HG02642 (cell line): ENCODE measurements at regions not wholly inside any gene's neighbourhood (a gene's known extent, or its start where the extent isn't known, plus 50 kb on each side); places are given as distances from the start of the nearest gene placed in this dataset.

Experiments used
- ATAC-seq: cut with Tn5 transposase; IDR thresholded peaks from one replicate; pipeline ENCODE4 v1.9.1; 2021; ENCODE audit warnings: mild to moderate bottlenecking; ENCODE audit not compliant: unreplicated experiment, poor library complexity

GRCh38 chr2:220955776-220956175 is 616.3 kb downstream of the EPHA4 start:
- ATAC-seq: no peak

- ATAC-seq: no peak
These were observed 615.7 kb downstream of the EPHA4 start for GRCh38 chr2:220956429-220956828.

GRCh38 chr2:220959391-220959802 is 612.7 kb downstream of the EPHA4 start:
- no peak for ATAC-seq

- ATAC-seq: no peak
These were observed 610.8 kb downstream of the EPHA4 start for GRCh38 chr2:220961143-220961860.

- no peak for ATAC-seq
These were observed 609.5 kb downstream of the EPHA4 start for GRCh38 chr2:220962556-220962955.

- ATAC-seq: no peak
These were observed 609.0 kb downstream of the EPHA4 start for GRCh38 chr2:220963076-220963475.

GRCh38 chr2:220963930-220964329 is 608.2 kb downstream of the EPHA4 start:
- ATAC-seq: no peak

GRCh38 chr2:220966636-220967035 is 605.5 kb downstream of the EPHA4 start:
- ATAC-seq: no peak

GRCh38 chr2:220969348-220969747 is 602.8 kb downstream of the EPHA4 start:
- ATAC-seq: no peak

GRCh38 chr2:220980966-220981675 is 591.0 kb downstream of the EPHA4 start:
- ATAC-seq: no peak

- no peak for ATAC-seq
These were observed 590.2 kb downstream of the EPHA4 start for GRCh38 chr2:220981926-220982325.

- no peak for ATAC-seq
These were observed 586.5 kb downstream of the EPHA4 start for GRCh38 chr2:220985561-220985960.

- ATAC-seq: no peak
These were observed 584.3 kb downstream of the EPHA4 start for GRCh38 chr2:220987839-220988238.

- ATAC-seq: no peak
These were observed 580.1 kb downstream of the EPHA4 start for GRCh38 chr2:220991972-220992371.

GRCh38 chr2:220994846-220995245 is 577.3 kb downstream of the EPHA4 start:
- ATAC-seq: no peak

- ATAC-seq: no peak
These were observed 576.5 kb downstream of the EPHA4 start for GRCh38 chr2:220995581-220995980.

- ATAC-seq: no peak
These were observed 573.9 kb downstream of the EPHA4 start for GRCh38 chr2:220998156-220998555.

GRCh38 chr2:220999356-220999755 is 572.7 kb downstream of the EPHA4 start:
- no peak for ATAC-seq

GRCh38 chr2:221001381-221001801 is 570.7 kb downstream of the EPHA4 start:
- no peak for ATAC-seq

- no peak for ATAC-seq
These were observed 569.9 kb downstream of the EPHA4 start for GRCh38 chr2:221002101-221002685.

GRCh38 chr2:221005338-221005737 is 566.8 kb downstream of the EPHA4 start:
- ATAC-seq: no peak
